H1 (cell line): ENCODE measurements at regions not wholly inside any gene's neighbourhood (a gene's known extent, or its start where the extent isn't known, plus 50 kb on each side); places are given as distances from the start of the nearest gene placed in this dataset.

Source experiments
- ZNF274 ChIP-seq: IDR thresholded peaks from 2 replicates; pipeline ENCODE4 v1.7.0; 2012; ENCODE audit warnings: low read length, borderline replicate concordance; ENCODE audit errors: extremely low read depth

- no peak for TF ChIP-seq ZNF274
Measured at GRCh38 chr5:163162645-163163044, 274.8 kb upstream of the CCNG1 start (continued).
